Astrocyte (in vitro differentiated cells and primary cell): ENCODE measurements at regions not wholly inside any gene's neighbourhood (a gene's known extent, or its start where the extent isn't known, plus 50 kb on each side); places are given as distances from the start of the nearest gene placed in this dataset.
"Not testable (repeated sequence)": the region's sequence is repeated elsewhere in the genome, so short reads cannot be mapped to it uniquely, and the experiment has no call there.

Experiments
- DNase-seq: peaks from one replicate; pipeline ENCODE4 v3.0.0-alpha.2; 2010; ENCODE audit warnings: low read depth
- FAIRE-seq: peaks from 2 replicates; lab custom pipeline; 2011; peaks lifted over from hg19 to GRCh38; lab: Jason Lieb, UNC
- H2AFZ ChIP-seq: 2 replicates; pipeline ENCODE4 v1.6.0; 2012; ENCODE audit warnings: low read depth, low read length, inconsistent platforms
- H3K27ac ChIP-seq: 2 replicates; pipeline ENCODE4 v1.5.1; 2011; ENCODE audit warnings: low read depth, low read length, inconsistent platforms
- H3K27me3 ChIP-seq: 2 replicates; pipeline ENCODE4 v1.6.0; 2011; ENCODE audit warnings: low read length, inconsistent platforms; ENCODE audit not compliant: insufficient read depth
- H3K36me3 ChIP-seq: 2 replicates; pipeline ENCODE4 v1.5.1; 2011; ENCODE audit warnings: low read length, inconsistent platforms; ENCODE audit not compliant: insufficient read depth
- H3K4me1 ChIP-seq: 2 replicates; pipeline ENCODE4 v1.5.1; 2011; ENCODE audit warnings: low read length, inconsistent platforms; ENCODE audit not compliant: insufficient read depth
- H3K4me2 ChIP-seq: 2 replicates; pipeline ENCODE4 v1.6.0; 2012; ENCODE audit warnings: low read length, inconsistent platforms
- H3K4me3 ChIP-seq: 2 replicates; pipeline ENCODE4 v1.5.1; 2011; ENCODE audit warnings: low read depth, mild to moderate bottlenecking, low read length, inconsistent platforms; ENCODE audit not compliant: insufficient read depth
- H3K79me2 ChIP-seq: 2 replicates; pipeline ENCODE4 v1.6.0; 2012; ENCODE audit warnings: mild to moderate bottlenecking, low read length, inconsistent platforms; ENCODE audit not compliant: insufficient read depth
- H3K9ac ChIP-seq: 2 replicates; pipeline ENCODE4 v1.6.0; 2012; ENCODE audit warnings: mild to moderate bottlenecking, low read length, inconsistent platforms
- H3K9me3 ChIP-seq: 2 replicates; pipeline ENCODE4 v1.5.1; 2012; ENCODE audit warnings: low read depth, mild to moderate bottlenecking, low read length, inconsistent platforms; ENCODE audit not compliant: insufficient read depth
- H4K20me1 ChIP-seq: 2 replicates; pipeline ENCODE4 v1.6.0; 2012; ENCODE audit warnings: low read length, inconsistent platforms; ENCODE audit not compliant: insufficient read depth
- H3K27ac Mint-ChIP-seq: one replicate; pipeline ENCODE4 v1.8.0; 2021; ENCODE audit warnings: mild to moderate bottlenecking, mixed read lengths; ENCODE audit not compliant: unreplicated experiment
- H3K27me3 Mint-ChIP-seq: one replicate; pipeline ENCODE4 v1.8.0; 2021; ENCODE audit warnings: low read depth, mixed read lengths; ENCODE audit not compliant: unreplicated experiment
- H3K36me3 Mint-ChIP-seq: one replicate; pipeline ENCODE4 v1.8.0; 2021; ENCODE audit warnings: low read depth, mixed read lengths; ENCODE audit not compliant: unreplicated experiment
- H3K4me1 Mint-ChIP-seq: one replicate; pipeline ENCODE4 v1.8.0; 2021; ENCODE audit warnings: low read depth, mixed read lengths; ENCODE audit not compliant: unreplicated experiment
- H3K4me3 Mint-ChIP-seq: one replicate; pipeline ENCODE4 v1.8.0; 2021; ENCODE audit warnings: mild to moderate bottlenecking, moderate library complexity, mixed read lengths; ENCODE audit not compliant: unreplicated experiment
- H3K9me3 Mint-ChIP-seq: one replicate; pipeline ENCODE4 v1.8.0; 2021; ENCODE audit warnings: mild to moderate bottlenecking, mixed read lengths; ENCODE audit not compliant: unreplicated experiment
- EZH2 ChIP-seq: IDR thresholded peaks from 2 replicates; pipeline ENCODE4 v1.6.1; 2012; ENCODE audit warnings: mild to moderate bottlenecking, low read length, inconsistent platforms; ENCODE audit not compliant: insufficient read depth
- TF ChIP-seq, protein P1 (sequence below): IDR thresholded peaks from 2 replicates; pipeline ENCODE4 v1.5.1; 2011; ENCODE audit warnings: low read depth, mild to moderate bottlenecking, inconsistent platforms, low read length, moderate library complexity; ENCODE audit not compliant: insufficient read depth

GRCh38 chr6:134795001-134795400 is 154.9 kb downstream of the ALDH8A1 start:
- Histone ChIP-seq H4K20me1 (no peaks in the 10 kb centered on the region), H3K4me3 (no peak overlapping the region), H3K36me3 (no peaks in the 10 kb centered on the region), H3K27me3 (no peaks in the 10 kb centered on the region), H2AFZ (no peak overlapping the region), H3K9me3 (no peaks in the 10 kb centered on the region), H3K27ac (no peak overlapping the region), H3K4me2 (no peak overlapping the region), H3K9ac (no peak overlapping the region), H3K4me1 (no peaks in the 10 kb centered on the region), H3K79me2 (no peaks in the 10 kb centered on the region)
- DNase-seq (no peak), FAIRE-seq (no peak)
- Mint-ChIP-seq H3K27me3 (no peaks in the 10 kb centered on the region), H3K4me1 (no peaks in the 10 kb centered on the region), H3K27ac (no peak overlapping the region), H3K4me3 (no peak overlapping the region), H3K36me3 (peaks cover 6% of the 10 kb centered on the region), H3K9me3 (peaks cover 18% of the 10 kb centered on the region)
- TF ChIP-seq EZH2 = no peak
- TF ChIP-seq, protein P1, sequence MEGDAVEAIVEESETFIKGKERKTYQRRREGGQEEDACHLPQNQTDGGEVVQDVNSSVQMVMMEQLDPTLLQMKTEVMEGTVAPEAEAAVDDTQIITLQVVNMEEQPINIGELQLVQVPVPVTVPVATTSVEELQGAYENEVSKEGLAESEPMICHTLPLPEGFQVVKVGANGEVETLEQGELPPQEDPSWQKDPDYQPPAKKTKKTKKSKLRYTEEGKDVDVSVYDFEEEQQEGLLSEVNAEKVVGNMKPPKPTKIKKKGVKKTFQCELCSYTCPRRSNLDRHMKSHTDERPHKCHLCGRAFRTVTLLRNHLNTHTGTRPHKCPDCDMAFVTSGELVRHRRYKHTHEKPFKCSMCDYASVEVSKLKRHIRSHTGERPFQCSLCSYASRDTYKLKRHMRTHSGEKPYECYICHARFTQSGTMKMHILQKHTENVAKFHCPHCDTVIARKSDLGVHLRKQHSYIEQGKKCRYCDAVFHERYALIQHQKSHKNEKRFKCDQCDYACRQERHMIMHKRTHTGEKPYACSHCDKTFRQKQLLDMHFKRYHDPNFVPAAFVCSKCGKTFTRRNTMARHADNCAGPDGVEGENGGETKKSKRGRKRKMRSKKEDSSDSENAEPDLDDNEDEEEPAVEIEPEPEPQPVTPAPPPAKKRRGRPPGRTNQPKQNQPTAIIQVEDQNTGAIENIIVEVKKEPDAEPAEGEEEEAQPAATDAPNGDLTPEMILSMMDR = no peak

DNA sequence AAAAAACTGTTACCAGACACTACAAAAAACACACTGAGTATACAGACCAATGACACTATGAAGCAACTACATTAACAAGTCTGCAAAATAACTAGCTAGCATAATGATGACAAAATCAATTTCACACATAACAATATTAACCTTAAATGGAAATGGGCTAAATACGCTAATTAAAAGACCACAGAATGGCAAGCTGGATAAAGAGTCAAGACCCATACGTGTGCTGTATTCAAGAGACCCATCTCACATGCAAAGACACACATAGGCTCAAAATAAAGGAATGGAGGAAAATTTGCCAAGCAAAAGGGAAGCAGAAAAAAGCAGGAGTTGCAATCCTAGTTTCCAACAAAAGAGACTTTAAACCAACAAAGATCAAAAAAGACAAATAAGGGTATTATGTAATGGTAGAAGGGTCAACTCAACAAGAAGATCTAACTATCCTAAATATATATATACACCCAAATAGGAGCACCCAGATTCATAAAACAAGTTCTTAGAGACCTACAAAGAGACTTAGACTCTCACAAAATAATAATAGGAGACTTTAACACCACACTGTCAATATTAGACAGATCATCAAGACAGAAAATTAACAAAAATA is 158.6 kb downstream of the ALDH8A1 start:
- not testable (repeated sequence) for H3K9me3 ChIP-seq, H3K27me3 Mint-ChIP-seq, H3K4me3 Mint-ChIP-seq, H4K20me1 ChIP-seq, H3K36me3 Mint-ChIP-seq, H3K9ac ChIP-seq, FAIRE-seq, H3K27ac ChIP-seq, H3K4me3 ChIP-seq, DNase-seq, H3K4me1 ChIP-seq, H3K27ac Mint-ChIP-seq, H3K4me2 ChIP-seq, H3K79me2 ChIP-seq, H2AFZ ChIP-seq, H3K27me3 ChIP-seq, H3K36me3 ChIP-seq
- Mint-ChIP-seq H3K4me1 (peaks cover 11% of the 10 kb centered on the region), H3K9me3 (peaks cover 18% of the 10 kb centered on the region)

DNA sequence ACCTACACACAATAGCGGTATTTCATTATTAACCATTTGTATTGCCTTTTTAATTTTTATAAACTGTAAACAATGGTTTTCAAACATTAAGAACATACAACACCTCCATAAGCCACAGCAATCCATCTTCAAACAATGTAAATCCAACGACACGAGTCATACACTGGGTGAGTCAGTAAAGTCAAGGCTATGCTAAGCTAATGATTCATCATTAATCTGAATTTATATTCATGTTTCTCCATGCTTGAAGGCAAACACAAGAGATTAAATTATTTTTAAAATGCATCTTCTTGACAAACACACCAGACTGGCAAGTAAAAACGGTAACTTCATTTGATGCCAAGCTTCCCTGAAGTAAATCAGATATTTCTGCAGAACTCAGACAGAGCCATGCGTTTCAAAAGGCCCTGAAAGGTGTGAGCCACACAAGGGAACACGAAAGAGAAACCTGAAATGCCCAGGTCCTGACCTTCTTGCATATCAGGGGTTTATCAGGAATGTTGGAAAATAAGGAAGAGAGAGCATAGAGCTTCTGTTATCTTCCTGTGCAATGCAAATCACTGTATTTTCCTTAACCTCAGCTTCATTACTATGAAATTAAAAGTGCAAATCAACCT is 162.5 kb downstream of the ALDH8A1 start:
- Mint-ChIP-seq H3K9me3 (peaks cover 17% of the 10 kb centered on the region), H3K4me1 (peaks cover 11% of the 10 kb centered on the region), H3K27ac (peak overlapping the region; percentile 71), H3K36me3 (peaks cover 6% of the 10 kb centered on the region), H3K4me3 (no peak overlapping the region), H3K27me3 (no peaks in the 10 kb centered on the region)
- no peak overlapping the region for H3K4me3 ChIP-seq
- H4K20me1 ChIP-seq = no peaks in the 10 kb centered on the region
- H3K27ac ChIP-seq = no peak overlapping the region
- H2AFZ ChIP-seq = peak overlapping the region; percentile 38
- no peak for TF ChIP-seq EZH2
- TF ChIP-seq, protein P1 = no peak
- no peak overlapping the region for H3K9ac ChIP-seq
- no peaks in the 10 kb centered on the region for H3K9me3 ChIP-seq
- H3K79me2 ChIP-seq = no peaks in the 10 kb centered on the region
- no peaks in the 10 kb centered on the region for H3K27me3 ChIP-seq
- H3K4me2 ChIP-seq = peak overlapping the region; percentile 43
- H3K36me3 ChIP-seq = no peaks in the 10 kb centered on the region
- DNase-seq (peak; percentile 73), FAIRE-seq (peak; percentile 85)
- H3K4me1 ChIP-seq = peaks cover 6% of the 10 kb centered on the region
